Upper lobe of right lung (tissue), 1 donor: ENCODE measurements at regions not wholly inside any gene's neighbourhood (a gene's known extent, or its start where the extent isn't known, plus 50 kb on each side); places are given as distances from the start of the nearest gene placed in this dataset.
A peak's percentile ranks its signal among the peaks of the same experiment; 100 is the strongest.

Source experiments
- ATAC-seq: fragments of 200-7000 bp; cut with Tn5 transposase; one replicate; pipeline ENCODE4 v1.9.1; 2020; ENCODE audit warnings: mild to moderate bottlenecking, moderate library complexity
- DNase-seq: peaks from one replicate; pipeline ENCODE4 v3.0.0-alpha.2; 2020
- H3K27ac ChIP-seq: fragments of 200-600 bp; one replicate; pipeline ENCODE4 v1.8.0; 2022
- H3K27me3 ChIP-seq: fragments of 200-600 bp; one replicate; pipeline ENCODE4 v1.8.0; 2022; ENCODE audit warnings: mild to moderate bottlenecking
- H3K36me3 ChIP-seq: fragments of 200-600 bp; one replicate; pipeline ENCODE4 v1.8.0; 2022
- H3K4me1 ChIP-seq: fragments of 200-600 bp; one replicate; pipeline ENCODE4 v1.8.0; 2022
- H3K4me3 ChIP-seq: fragments of 200-600 bp; one replicate; pipeline ENCODE4 v1.8.0; 2022; ENCODE audit warnings: mild to moderate bottlenecking
- H3K9me3 ChIP-seq: fragments of 200-600 bp; one replicate; pipeline ENCODE4 v1.8.0; 2022
- CTCF ChIP-seq: fragments of 200-600 bp; IDR thresholded peaks from one replicate; pipeline ENCODE4 v1.8.0; 2022; ENCODE audit warnings: antibody characterized with exemption
- intact Hi-C: fragments of 100-400 bp; cut with DNase I; formaldehyde crosslinking; loops from one replicate; pipeline ENCODE4 v1.11.0; 2022
- donor health status: DM: no; HTN: yes; CAD: no; lungs with severe emphysema.

DNA sequence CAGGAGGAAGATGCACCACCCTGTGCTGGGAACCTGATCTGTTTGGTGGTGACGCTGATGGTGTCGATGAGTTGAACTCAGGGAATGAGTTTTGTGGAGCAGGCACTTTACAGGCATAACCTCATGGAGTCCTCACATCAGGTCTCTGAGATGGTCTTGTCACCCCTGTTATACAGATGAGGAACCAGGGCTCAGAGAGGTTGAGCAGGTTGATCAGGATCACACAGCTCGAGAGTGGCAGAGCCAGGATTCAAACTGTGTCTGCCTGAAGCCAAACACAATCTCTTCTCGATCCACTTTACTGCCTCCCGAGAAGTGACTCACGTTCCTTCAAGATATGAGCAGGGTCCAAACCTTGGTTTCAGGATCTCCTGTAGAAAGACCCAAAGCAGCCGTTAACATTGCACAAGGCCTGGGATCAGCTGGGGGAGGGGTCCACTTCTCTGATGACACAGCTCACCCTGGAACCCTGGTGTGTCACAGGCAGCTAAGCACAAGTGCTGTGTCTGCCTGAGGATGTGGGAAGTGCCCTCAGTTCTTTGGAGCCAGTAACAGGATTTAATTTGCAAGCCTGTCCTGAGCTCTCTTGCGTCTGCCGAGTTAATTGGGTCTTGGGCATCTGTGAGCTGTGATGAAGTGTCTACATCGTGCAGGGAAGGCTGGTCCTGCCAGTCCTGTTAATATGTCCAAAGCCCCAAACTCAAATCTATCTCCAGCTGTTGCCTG, 65.4 kb upstream of the STUM start:
- H3K36me3 ChIP-seq = no peaks in the 10 kb centered on the region
- H3K9me3 ChIP-seq = no peaks in the 10 kb centered on the region
- no peak for TF ChIP-seq CTCF
- no peaks in the 10 kb centered on the region for H3K4me1 ChIP-seq
- H3K27ac ChIP-seq = no peak overlapping the region
- no peaks in the 10 kb centered on the region for H3K27me3 ChIP-seq
- intact Hi-C loops = no loop called here
- no peak for ATAC-seq
- no peak for DNase-seq
- H3K4me3 ChIP-seq = no peak overlapping the region

DNA sequence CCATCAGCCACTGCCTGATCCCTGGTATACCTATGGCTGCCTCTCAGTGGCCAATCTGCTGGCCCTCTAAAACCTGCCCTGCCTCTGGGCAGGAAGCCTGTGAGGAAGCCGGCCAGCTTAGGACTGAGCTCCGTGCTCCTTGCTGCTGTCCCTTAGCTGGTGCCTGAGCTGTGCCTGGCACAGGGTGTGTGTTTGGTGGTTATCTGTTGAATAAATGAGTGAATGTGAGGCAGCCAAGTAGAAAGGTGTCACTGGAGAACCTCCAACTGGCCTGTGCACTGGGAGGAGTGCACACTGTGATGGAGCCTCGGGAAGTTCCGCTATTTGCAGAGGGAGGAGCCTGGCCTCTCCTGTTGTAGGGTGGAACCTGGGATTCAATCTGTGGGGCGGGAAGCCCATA, 63.4 kb upstream of the STUM start:
- Histone ChIP-seq H3K27ac (no peak overlapping the region), H3K27me3 (no peaks in the 10 kb centered on the region), H3K36me3 (no peaks in the 10 kb centered on the region), H3K4me3 (no peak overlapping the region), H3K9me3 (no peaks in the 10 kb centered on the region), H3K4me1 (no peaks in the 10 kb centered on the region)
- ATAC-seq (no peak), DNase-seq (no peak)
- TF ChIP-seq CTCF = no peak
- intact Hi-C loops = no loop called here

- Histone ChIP-seq H3K36me3 (no peaks in the 10 kb centered on the region), H3K9me3 (no peaks in the 10 kb centered on the region), H3K4me1 (no peaks in the 10 kb centered on the region), H3K27ac (no peak overlapping the region), H3K27me3 (no peaks in the 10 kb centered on the region), H3K4me3 (no peak overlapping the region)
- intact Hi-C loops = no loop called here
- no peak for TF ChIP-seq CTCF
- no peak for DNase-seq
- no peak for ATAC-seq
Measured at GRCh38 chr1:226486161-226486560, 62.4 kb upstream of the STUM start.

DNA sequence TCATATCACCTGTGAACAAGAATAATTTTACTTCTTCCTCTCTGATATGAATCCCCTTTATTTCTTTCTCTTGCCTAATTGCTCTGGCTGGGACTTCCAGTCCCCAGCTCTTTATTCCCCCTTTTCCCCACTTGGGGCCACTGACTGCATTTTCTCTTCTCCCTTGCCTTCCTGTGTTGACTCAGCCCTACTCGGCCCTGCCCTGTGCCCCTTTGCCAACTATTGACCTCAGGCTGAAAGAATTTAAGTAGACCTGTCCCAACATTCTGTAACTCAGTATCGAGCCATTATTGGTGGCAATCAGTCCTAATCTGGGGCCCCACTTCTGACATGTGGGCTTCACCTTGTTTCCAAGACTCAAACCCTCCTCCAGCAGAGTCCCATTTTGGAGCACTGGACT, 60.6 kb upstream of the STUM start:
- H3K9me3 ChIP-seq = no peaks in the 10 kb centered on the region
- no peak overlapping the region for H3K4me3 ChIP-seq
- H3K4me1 ChIP-seq = no peaks in the 10 kb centered on the region
- TF ChIP-seq CTCF = no peak
- ATAC-seq (peak; percentile 51), DNase-seq (no peak)
- no peak overlapping the region for H3K27ac ChIP-seq
- intact Hi-C loops = no loop called here
- no peaks in the 10 kb centered on the region for H3K36me3 ChIP-seq
- no peaks in the 10 kb centered on the region for H3K27me3 ChIP-seq

- Histone ChIP-seq H3K27me3 (no peaks in the 10 kb centered on the region), H3K4me1 (no peaks in the 10 kb centered on the region), H3K4me3 (no peak overlapping the region), H3K9me3 (no peaks in the 10 kb centered on the region), H3K36me3 (no peaks in the 10 kb centered on the region), H3K27ac (no peak overlapping the region)
- ATAC-seq (no peak), DNase-seq (no peak)
- no peak for TF ChIP-seq CTCF
- intact Hi-C loops = no loop called here
Measured at GRCh38 chr1:226489718-226490425, 58.7 kb upstream of the STUM start.
